Upper lobe of right lung (tissue), 1 donor: ENCODE measurements at regions not wholly inside any gene's neighbourhood (a gene's known extent, or its start where the extent isn't known, plus 50 kb on each side); places are given as distances from the start of the nearest gene placed in this dataset.
"Not testable (repeated sequence)": the region's sequence is repeated elsewhere in the genome, so short reads cannot be mapped to it uniquely, and the experiment has no call there.

Experiments used
- ATAC-seq: fragments of 200-7000 bp; cut with Tn5 transposase; one replicate; pipeline ENCODE4 v1.9.1; 2020; ENCODE audit warnings: mild to moderate bottlenecking, moderate library complexity
- DNase-seq: peaks from one replicate; pipeline ENCODE4 v3.0.0-alpha.2; 2020
- H3K27ac ChIP-seq: fragments of 200-600 bp; one replicate; pipeline ENCODE4 v1.8.0; 2022
- H3K27me3 ChIP-seq: fragments of 200-600 bp; one replicate; pipeline ENCODE4 v1.8.0; 2022; ENCODE audit warnings: mild to moderate bottlenecking
- H3K36me3 ChIP-seq: fragments of 200-600 bp; one replicate; pipeline ENCODE4 v1.8.0; 2022
- H3K4me1 ChIP-seq: fragments of 200-600 bp; one replicate; pipeline ENCODE4 v1.8.0; 2022
- H3K4me3 ChIP-seq: fragments of 200-600 bp; one replicate; pipeline ENCODE4 v1.8.0; 2022; ENCODE audit warnings: mild to moderate bottlenecking
- H3K9me3 ChIP-seq: fragments of 200-600 bp; one replicate; pipeline ENCODE4 v1.8.0; 2022
- intact Hi-C: fragments of 100-400 bp; cut with DNase I; formaldehyde crosslinking; loops from one replicate; pipeline ENCODE4 v1.11.0; 2022
- TF ChIP-seq, protein P1 (sequence below): fragments of 200-600 bp; IDR thresholded peaks from one replicate; pipeline ENCODE4 v1.8.0; 2022; ENCODE audit warnings: antibody characterized with exemption
- donor health status: DM: no; HTN: yes; CAD: no; lungs with severe emphysema.

- H3K27me3 ChIP-seq: no peaks in the 10 kb centered on the region
- ATAC-seq: peak; percentile 86
- intact Hi-C loops: no loop called here
- DNase-seq: peak; percentile 72
- no peaks in the 10 kb centered on the region for H3K9me3 ChIP-seq
- no peaks in the 10 kb centered on the region for H3K4me1 ChIP-seq
- no peak overlapping the region for H3K4me3 ChIP-seq
- H3K27ac ChIP-seq: no peak overlapping the region
- no peaks in the 10 kb centered on the region for H3K36me3 ChIP-seq
- TF ChIP-seq, protein P1, sequence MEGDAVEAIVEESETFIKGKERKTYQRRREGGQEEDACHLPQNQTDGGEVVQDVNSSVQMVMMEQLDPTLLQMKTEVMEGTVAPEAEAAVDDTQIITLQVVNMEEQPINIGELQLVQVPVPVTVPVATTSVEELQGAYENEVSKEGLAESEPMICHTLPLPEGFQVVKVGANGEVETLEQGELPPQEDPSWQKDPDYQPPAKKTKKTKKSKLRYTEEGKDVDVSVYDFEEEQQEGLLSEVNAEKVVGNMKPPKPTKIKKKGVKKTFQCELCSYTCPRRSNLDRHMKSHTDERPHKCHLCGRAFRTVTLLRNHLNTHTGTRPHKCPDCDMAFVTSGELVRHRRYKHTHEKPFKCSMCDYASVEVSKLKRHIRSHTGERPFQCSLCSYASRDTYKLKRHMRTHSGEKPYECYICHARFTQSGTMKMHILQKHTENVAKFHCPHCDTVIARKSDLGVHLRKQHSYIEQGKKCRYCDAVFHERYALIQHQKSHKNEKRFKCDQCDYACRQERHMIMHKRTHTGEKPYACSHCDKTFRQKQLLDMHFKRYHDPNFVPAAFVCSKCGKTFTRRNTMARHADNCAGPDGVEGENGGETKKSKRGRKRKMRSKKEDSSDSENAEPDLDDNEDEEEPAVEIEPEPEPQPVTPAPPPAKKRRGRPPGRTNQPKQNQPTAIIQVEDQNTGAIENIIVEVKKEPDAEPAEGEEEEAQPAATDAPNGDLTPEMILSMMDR: no peak
These were observed 183.2 kb upstream of the HMCN1 start for GRCh38 chr1:185551008-185551407.

DNA sequence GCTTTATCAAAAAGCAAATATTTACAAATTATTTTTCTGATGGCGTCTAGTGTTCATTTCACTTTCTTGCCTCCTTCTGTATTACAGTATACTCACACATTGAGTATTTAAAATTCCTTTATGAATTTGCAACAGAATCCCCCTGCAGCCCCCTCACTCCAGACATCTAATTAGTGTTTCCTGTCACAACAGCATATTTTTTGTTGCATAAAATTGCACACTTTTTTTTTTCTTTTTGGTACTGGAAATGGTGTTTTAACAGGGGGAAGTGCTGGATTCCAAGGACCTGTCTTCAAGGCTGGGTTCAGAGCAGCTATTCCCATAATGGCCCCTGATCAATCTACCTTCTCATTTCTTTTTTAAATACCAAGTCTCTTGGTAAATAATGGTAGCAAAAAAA is 184.3 kb upstream of the HMCN1 start:
- no peaks in the 10 kb centered on the region for H3K9me3 ChIP-seq
- ATAC-seq: no peak
- TF ChIP-seq, protein P1: no peak
- H3K4me3 ChIP-seq: no peak overlapping the region
- H3K27me3 ChIP-seq: no peaks in the 10 kb centered on the region
- intact Hi-C loops: no loop called here
- H3K27ac ChIP-seq: no peak overlapping the region
- H3K4me1 ChIP-seq: no peaks in the 10 kb centered on the region
- no peaks in the 10 kb centered on the region for H3K36me3 ChIP-seq
- no peak for DNase-seq

GRCh38 chr1:185546029-185546428 is 188.2 kb upstream of the HMCN1 start:
- TF ChIP-seq, protein P1: no peak
- ATAC-seq: peak; percentile 13
- Histone ChIP-seq H3K27me3 (no peaks in the 10 kb centered on the region), H3K4me1 (no peaks in the 10 kb centered on the region), H3K36me3 (no peaks in the 10 kb centered on the region), H3K4me3 (no peak overlapping the region), H3K9me3 (no peaks in the 10 kb centered on the region), H3K27ac (no peak overlapping the region)
- DNase-seq: no peak
- intact Hi-C loops: no loop called here

DNA sequence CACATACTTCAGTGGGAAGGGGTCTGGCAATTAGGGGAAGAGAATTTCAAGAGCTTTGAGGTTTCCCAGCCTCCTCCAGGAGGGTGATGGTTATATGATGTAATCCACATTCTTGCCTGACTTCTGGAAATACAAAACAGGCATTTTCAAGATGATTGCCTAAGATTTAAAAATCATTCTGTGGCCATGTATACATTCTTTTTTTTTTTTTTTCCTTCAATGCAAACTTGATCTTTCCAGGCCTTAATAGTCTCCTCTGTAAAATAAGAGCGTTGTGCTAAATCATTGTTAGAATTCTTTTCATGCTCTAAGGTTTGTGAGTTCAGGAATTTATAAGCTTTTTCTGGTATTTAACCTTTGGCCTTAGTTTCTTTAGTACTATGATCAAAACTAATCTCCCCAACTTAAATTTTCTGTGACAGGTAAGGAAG is 192.3 kb upstream of the HMCN1 start:
- H3K4me1 ChIP-seq: no peaks in the 10 kb centered on the region
- no peaks in the 10 kb centered on the region for H3K9me3 ChIP-seq
- no peaks in the 10 kb centered on the region for H3K36me3 ChIP-seq
- DNase-seq (no peak), ATAC-seq (no peak)
- no peak overlapping the region for H3K4me3 ChIP-seq
- TF ChIP-seq, protein P1: no peak
- H3K27me3 ChIP-seq: no peaks in the 10 kb centered on the region
- intact Hi-C loops: no loop called here
- no peak overlapping the region for H3K27ac ChIP-seq

- TF ChIP-seq, protein P1: no peak
- H3K27me3 ChIP-seq: no peaks in the 10 kb centered on the region
- H3K27ac ChIP-seq: no peak overlapping the region
- H3K36me3 ChIP-seq: no peaks in the 10 kb centered on the region
- no peaks in the 10 kb centered on the region for H3K9me3 ChIP-seq
- intact Hi-C loops: no loop called here
- no peaks in the 10 kb centered on the region for H3K4me1 ChIP-seq
- no peak for DNase-seq
- H3K4me3 ChIP-seq: no peak overlapping the region
- no peak for ATAC-seq
These were observed 193.9 kb upstream of the HMCN1 start for GRCh38 chr1:185540295-185540694.

DNA sequence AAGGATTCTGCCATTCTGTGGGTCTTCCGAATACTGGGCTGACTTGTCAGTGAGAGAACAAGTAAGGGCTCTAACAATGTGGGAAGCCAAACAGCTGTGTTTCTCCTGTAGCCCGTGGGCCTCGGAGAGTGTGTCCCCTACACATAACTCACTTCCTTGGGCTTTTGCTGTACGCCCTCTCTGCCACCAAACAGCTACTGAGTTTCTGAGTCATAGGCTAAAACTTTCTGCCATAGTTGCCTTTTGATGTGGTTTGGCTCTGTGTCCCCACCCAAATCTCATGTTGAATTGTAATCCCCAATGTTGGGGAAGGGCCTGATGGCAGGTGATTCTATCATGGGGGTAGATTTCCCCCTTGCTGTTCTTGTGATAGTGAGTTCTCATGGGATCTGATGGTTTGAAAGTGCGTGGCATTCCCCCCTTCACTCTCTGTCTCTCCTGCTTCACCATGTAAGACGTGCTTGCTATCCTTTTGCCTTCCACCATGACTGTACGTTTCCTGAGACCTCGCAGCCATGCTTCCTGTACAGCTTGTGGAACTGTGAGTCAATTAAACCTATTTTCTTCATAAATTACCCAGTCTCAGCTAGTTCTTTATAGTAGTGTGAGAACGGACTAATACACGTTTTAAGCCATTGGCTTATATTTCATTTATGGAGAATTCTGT is 194.8 kb upstream of the HMCN1 start:
- intact Hi-C loops: no loop called here
- TF ChIP-seq, protein P1: no peak
- no peak for ATAC-seq

GRCh38 chr1:185538309-185538898 is 195.8 kb upstream of the HMCN1 start:
- H3K36me3 ChIP-seq, H3K27ac ChIP-seq, DNase-seq, H3K9me3 ChIP-seq, H3K4me3 ChIP-seq, H3K4me1 ChIP-seq, intact Hi-C loops, ATAC-seq, H3K27me3 ChIP-seq: not testable (repeated sequence)

More for the DNA sequence above, 194.8 kb upstream of the HMCN1 start:
- Histone ChIP-seq H3K9me3 (no peaks in the 10 kb centered on the region), H3K36me3 (no peaks in the 10 kb centered on the region), H3K27ac (no peak overlapping the region), H3K4me1 (no peaks in the 10 kb centered on the region), H3K27me3 (no peaks in the 10 kb centered on the region), H3K4me3 (no peak overlapping the region)
- DNase-seq: no peak
